OCI-LY7 (cell line): ENCODE measurements at regions not wholly inside any gene's neighbourhood (a gene's known extent, or its start where the extent isn't known, plus 50 kb on each side); places are given as distances from the start of the nearest gene placed in this dataset.

Experiments used
- EZH2phosphoT487 ChIP-seq: fragments of 200-600 bp; sonication (generic); IDR thresholded peaks from 2 replicates; pipeline ENCODE4 v1.6.1; 2018; ENCODE audit warnings: low read depth, borderline replicate concordance, mild to moderate bottlenecking, mixed run types, antibody characterized with exemption, low read length, moderate library complexity, mixed read lengths
- TF ChIP-seq, protein P1 (sequence below): fragments of 200-600 bp; sonication (generic); conservative IDR thresholded peaks from 2 replicates; pipeline ENCODE4 v1.5.1; 2014; ENCODE audit warnings: mild to moderate bottlenecking, antibody characterized with exemption, low read length, moderate library complexity, mixed read lengths

GRCh38 chr10:31648966-31649365, 279.7 kb downstream of the ARHGAP12 start:
- TF ChIP-seq, protein P1, sequence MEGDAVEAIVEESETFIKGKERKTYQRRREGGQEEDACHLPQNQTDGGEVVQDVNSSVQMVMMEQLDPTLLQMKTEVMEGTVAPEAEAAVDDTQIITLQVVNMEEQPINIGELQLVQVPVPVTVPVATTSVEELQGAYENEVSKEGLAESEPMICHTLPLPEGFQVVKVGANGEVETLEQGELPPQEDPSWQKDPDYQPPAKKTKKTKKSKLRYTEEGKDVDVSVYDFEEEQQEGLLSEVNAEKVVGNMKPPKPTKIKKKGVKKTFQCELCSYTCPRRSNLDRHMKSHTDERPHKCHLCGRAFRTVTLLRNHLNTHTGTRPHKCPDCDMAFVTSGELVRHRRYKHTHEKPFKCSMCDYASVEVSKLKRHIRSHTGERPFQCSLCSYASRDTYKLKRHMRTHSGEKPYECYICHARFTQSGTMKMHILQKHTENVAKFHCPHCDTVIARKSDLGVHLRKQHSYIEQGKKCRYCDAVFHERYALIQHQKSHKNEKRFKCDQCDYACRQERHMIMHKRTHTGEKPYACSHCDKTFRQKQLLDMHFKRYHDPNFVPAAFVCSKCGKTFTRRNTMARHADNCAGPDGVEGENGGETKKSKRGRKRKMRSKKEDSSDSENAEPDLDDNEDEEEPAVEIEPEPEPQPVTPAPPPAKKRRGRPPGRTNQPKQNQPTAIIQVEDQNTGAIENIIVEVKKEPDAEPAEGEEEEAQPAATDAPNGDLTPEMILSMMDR: no peak
- no peak for TF ChIP-seq EZH2phosphoT487
